ENCODE measurements at regions not wholly inside any gene's neighbourhood (a gene's known extent, or its start where the extent isn't known, plus 50 kb on each side); places are given as distances from the start of the nearest gene placed in this dataset.

GRCh38 chr5:107743373-107744000, 72.8 kb upstream of the EFNA5 start:
- Histone ChIP-seq H4K20me1 (ENCODE audit: control insufficient read depth, insufficient read depth, low read length, poor library complexity, severe bottlenecking) (no peaks in the 10 kb centered on the region), H3K9ac (ENCODE audit: low read length) (no peak overlapping the region), H3K36me3 (replicated peaks in 1 of 2; ENCODE audit: control extremely low read depth in 1 of 2, control insufficient read depth in 1 of 2, extremely low read depth in 1 of 2, insufficient read depth in 2 of 2, low read length in 1 of 2) (no peaks in the 10 kb centered on the region), H3K27ac (ENCODE audit: low read length in 2 of 2) (no peak overlapping the region), H2AFZ (ENCODE audit: insufficient read depth, low read depth, low read length, poor library complexity, severe bottlenecking) (no peak overlapping the region), H3K4me1 (ENCODE audit: control insufficient read depth in 2 of 2, insufficient read depth in 2 of 2, low read length in 2 of 2) (no peaks in the 10 kb centered on the region), H3K4me2 (replicated peaks; ENCODE audit: low read depth, low read length, poor library complexity, severe bottlenecking) (no peak overlapping the region), H3K27me3 (replicated peaks in 1 of 4; ENCODE audit: control extremely low read depth in 1 of 4, control insufficient read depth in 3 of 4, insufficient read depth in 4 of 4, low read length in 3 of 4) (no peaks in the 10 kb centered on the region), H3K79me2 (ENCODE audit: control insufficient read depth, insufficient read depth, low read length) (no peaks in the 10 kb centered on the region), H3K4me3 (ENCODE audit: control extremely low read depth in 1 of 5, extremely low read depth in 1 of 5, insufficient read depth in 1 of 5, low read depth in 2 of 5, low read length in 4 of 5) (no peak overlapping the region), H3K9me3 (ENCODE audit: control extremely low read depth in 1 of 3, control insufficient read depth in 2 of 3, insufficient read depth in 1 of 3, low read length in 2 of 3) (no peaks in the 10 kb centered on the region)
- POLR2A ChIA-PET: no interaction called here
- TF ChIP-seq CTCF (IDR thresholded peaks at IDR 0.05): no peak
- TF ChIP-seq EZH2 (IDR thresholded peaks at IDR 0.05; ENCODE audit: borderline replicate concordance, insufficient read depth, low read depth, low read length, poor library complexity, severe bottlenecking): no peak
- WGBS (ENCODE audit: insufficient coverage): no CpG with 5 or more reads among the region's 3 CpGs
- intact Hi-C loops (cut with micrococcal nuclease): no loop called here
- CTCF ChIA-PET: no interaction called here
- no peak for DNase-seq
- H3K4me3 Mint-ChIP-seq: no peak overlapping the region
- no peaks in the 10 kb centered on the region for H3K9me3 Mint-ChIP-seq (ENCODE audit: insufficient read depth)
- no peak overlapping the region for H3K27ac Mint-ChIP-seq
- ATAC-seq (ENCODE audit: low read depth): no peak
- H3K27me3 Mint-ChIP-seq: no peaks in the 10 kb centered on the region
- H3K4me1 Mint-ChIP-seq: no peaks in the 10 kb centered on the region

GRCh38 chr5:107739661-107740060, 68.9 kb upstream of the EFNA5 start:
- H3K27ac Mint-ChIP-seq: no peak overlapping the region
- H3K4me1 ChIP-seq (ENCODE audit: control insufficient read depth in 2 of 2, insufficient read depth in 2 of 2, low read length in 2 of 2): no peaks in the 10 kb centered on the region
- H3K9ac ChIP-seq (ENCODE audit: low read length): no peak overlapping the region
- no peak overlapping the region for H3K4me2 ChIP-seq (replicated peaks; ENCODE audit: low read depth, low read length, poor library complexity, severe bottlenecking)
- intact Hi-C loops (cut with micrococcal nuclease): no loop called here
- CTCF ChIA-PET: no interaction called here
- WGBS (ENCODE audit: insufficient coverage): no CpG with 5 or more reads among the region's 3 CpGs
- no peaks in the 10 kb centered on the region for H3K4me1 Mint-ChIP-seq
- H3K4me3 ChIP-seq (ENCODE audit: control extremely low read depth in 1 of 5, extremely low read depth in 1 of 5, insufficient read depth in 1 of 5, low read depth in 2 of 5, low read length in 4 of 5): no peak overlapping the region
- H3K79me2 ChIP-seq (ENCODE audit: control insufficient read depth, insufficient read depth, low read length): no peaks in the 10 kb centered on the region
- no peaks in the 10 kb centered on the region for H3K27me3 ChIP-seq (replicated peaks in 1 of 4; ENCODE audit: control extremely low read depth in 1 of 4, control insufficient read depth in 3 of 4, insufficient read depth in 4 of 4, low read length in 3 of 4)
- no peaks in the 10 kb centered on the region for H3K27me3 Mint-ChIP-seq
- H2AFZ ChIP-seq (ENCODE audit: insufficient read depth, low read depth, low read length, poor library complexity, severe bottlenecking): no peak overlapping the region
- no peaks in the 10 kb centered on the region for H3K9me3 Mint-ChIP-seq (ENCODE audit: insufficient read depth)
- POLR2A ChIA-PET: no interaction called here
- no peaks in the 10 kb centered on the region for H3K9me3 ChIP-seq (ENCODE audit: control extremely low read depth in 1 of 3, control insufficient read depth in 2 of 3, insufficient read depth in 1 of 3, low read length in 2 of 3)
- DNase-seq: no peak
- H3K27ac ChIP-seq (ENCODE audit: low read length in 2 of 2): no peak overlapping the region
- H3K36me3 ChIP-seq (replicated peaks in 1 of 2; ENCODE audit: control extremely low read depth in 1 of 2, control insufficient read depth in 1 of 2, extremely low read depth in 1 of 2, insufficient read depth in 2 of 2, low read length in 1 of 2): no peaks in the 10 kb centered on the region
- no peak for TF ChIP-seq EZH2 (IDR thresholded peaks at IDR 0.05; ENCODE audit: borderline replicate concordance, insufficient read depth, low read depth, low read length, poor library complexity, severe bottlenecking)
- TF ChIP-seq CTCF (IDR thresholded peaks at IDR 0.05): no peak
- no peak for ATAC-seq (ENCODE audit: low read depth)
- H3K4me3 Mint-ChIP-seq: no peak overlapping the region
- H4K20me1 ChIP-seq (ENCODE audit: control insufficient read depth, insufficient read depth, low read length, poor library complexity, severe bottlenecking): no peaks in the 10 kb centered on the region
